HEK293 (cell line): ENCODE measurements at regions not wholly inside any gene's neighbourhood (a gene's known extent, or its start where the extent isn't known, plus 50 kb on each side); places are given as distances from the start of the nearest gene placed in this dataset.

Experiments used
- ZNF10 ChIP-seq: fragments of 450-650 bp; formaldehyde crosslinking; IDR thresholded peaks from 2 replicates; pipeline ENCODE4 v1.5.1; 2017; ENCODE audit warnings: missing biosample characterization, missing genetic modification characterization
- ZNF138 ChIP-seq: fragments of 450-650 bp; formaldehyde crosslinking; IDR thresholded peaks from 2 replicates; pipeline ENCODE4 v1.5.1; 2016; ENCODE audit warnings: missing biosample characterization, missing genetic modification characterization, borderline replicate concordance
- ZNF394 ChIP-seq: fragments of 450-650 bp; formaldehyde crosslinking; IDR thresholded peaks from 2 replicates; pipeline ENCODE4 v1.5.1; 2016; ENCODE audit warnings: missing biosample characterization, missing genetic modification characterization, mild to moderate bottlenecking, moderate library complexity, borderline replicate concordance
- ZNF530 ChIP-seq: fragments of 450-650 bp; formaldehyde crosslinking; IDR thresholded peaks from 2 replicates; pipeline ENCODE4 v1.5.1; 2016; ENCODE audit warnings: low read depth, missing biosample characterization, missing genetic modification characterization
- ZNF664 ChIP-seq: fragments of 450-650 bp; formaldehyde crosslinking; IDR thresholded peaks from 2 replicates; pipeline ENCODE4 v1.5.1; 2016; ENCODE audit warnings: missing biosample characterization, missing genetic modification characterization
- TF ChIP-seq, protein P1 (sequence below): fragments of 450-650 bp; formaldehyde crosslinking; IDR thresholded peaks from 2 replicates; pipeline ENCODE4 v1.5.1; 2016; ENCODE audit warnings: missing biosample characterization, missing genetic modification characterization
- TF ChIP-seq, protein P2 (sequence below): fragments of 450-650 bp; formaldehyde crosslinking; IDR thresholded peaks from 2 replicates; pipeline ENCODE4 v1.5.1; 2016; ENCODE audit warnings: missing biosample characterization, missing genetic modification characterization, low read depth

DNA sequence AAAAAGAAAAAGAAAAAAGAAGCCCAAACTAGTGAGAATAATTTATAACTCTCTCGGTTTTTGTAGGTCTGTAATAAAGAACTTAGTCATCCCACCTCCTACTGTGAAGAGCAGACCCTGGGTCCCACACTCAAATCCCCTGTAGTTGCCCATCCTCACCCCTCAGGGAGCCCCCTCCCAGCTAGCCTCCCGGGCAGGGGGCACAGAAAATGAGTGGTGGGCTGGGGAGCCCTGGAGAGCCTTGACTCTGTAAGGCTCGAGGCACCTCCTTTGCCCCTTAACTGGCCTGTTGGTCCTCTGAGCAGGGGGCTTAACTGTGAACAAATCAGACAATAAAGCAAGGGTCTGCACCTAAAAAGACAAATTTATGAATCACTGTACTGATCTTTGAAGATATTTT, 57.5 kb upstream of the PRKACB start:
- no peak for TF ChIP-seq ZNF10 (tag by site-specific recombination)
- TF ChIP-seq, protein P1, sequence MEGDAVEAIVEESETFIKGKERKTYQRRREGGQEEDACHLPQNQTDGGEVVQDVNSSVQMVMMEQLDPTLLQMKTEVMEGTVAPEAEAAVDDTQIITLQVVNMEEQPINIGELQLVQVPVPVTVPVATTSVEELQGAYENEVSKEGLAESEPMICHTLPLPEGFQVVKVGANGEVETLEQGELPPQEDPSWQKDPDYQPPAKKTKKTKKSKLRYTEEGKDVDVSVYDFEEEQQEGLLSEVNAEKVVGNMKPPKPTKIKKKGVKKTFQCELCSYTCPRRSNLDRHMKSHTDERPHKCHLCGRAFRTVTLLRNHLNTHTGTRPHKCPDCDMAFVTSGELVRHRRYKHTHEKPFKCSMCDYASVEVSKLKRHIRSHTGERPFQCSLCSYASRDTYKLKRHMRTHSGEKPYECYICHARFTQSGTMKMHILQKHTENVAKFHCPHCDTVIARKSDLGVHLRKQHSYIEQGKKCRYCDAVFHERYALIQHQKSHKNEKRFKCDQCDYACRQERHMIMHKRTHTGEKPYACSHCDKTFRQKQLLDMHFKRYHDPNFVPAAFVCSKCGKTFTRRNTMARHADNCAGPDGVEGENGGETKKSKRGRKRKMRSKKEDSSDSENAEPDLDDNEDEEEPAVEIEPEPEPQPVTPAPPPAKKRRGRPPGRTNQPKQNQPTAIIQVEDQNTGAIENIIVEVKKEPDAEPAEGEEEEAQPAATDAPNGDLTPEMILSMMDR (tag by site-specific recombination): no peak
- TF ChIP-seq, protein P2, sequence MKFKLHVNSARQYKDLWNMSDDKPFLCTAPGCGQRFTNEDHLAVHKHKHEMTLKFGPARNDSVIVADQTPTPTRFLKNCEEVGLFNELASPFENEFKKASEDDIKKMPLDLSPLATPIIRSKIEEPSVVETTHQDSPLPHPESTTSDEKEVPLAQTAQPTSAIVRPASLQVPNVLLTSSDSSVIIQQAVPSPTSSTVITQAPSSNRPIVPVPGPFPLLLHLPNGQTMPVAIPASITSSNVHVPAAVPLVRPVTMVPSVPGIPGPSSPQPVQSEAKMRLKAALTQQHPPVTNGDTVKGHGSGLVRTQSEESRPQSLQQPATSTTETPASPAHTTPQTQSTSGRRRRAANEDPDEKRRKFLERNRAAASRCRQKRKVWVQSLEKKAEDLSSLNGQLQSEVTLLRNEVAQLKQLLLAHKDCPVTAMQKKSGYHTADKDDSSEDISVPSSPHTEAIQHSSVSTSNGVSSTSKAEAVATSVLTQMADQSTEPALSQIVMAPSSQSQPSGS (tag by site-specific recombination): no peak
- no peak for TF ChIP-seq ZNF138
- TF ChIP-seq ZNF664 (tag by site-specific recombination): no peak
- no peak for TF ChIP-seq ZNF394
- no peak for TF ChIP-seq ZNF530 (tag by site-specific recombination)
